T47D (cell line): ENCODE measurements at regions not wholly inside any gene's neighbourhood (a gene's known extent, or its start where the extent isn't known, plus 50 kb on each side); places are given as distances from the start of the nearest gene placed in this dataset.

Experiments
- DNase-seq, 2 experiments: peaks; one replicate each; pipeline versions ENCODE4 v3.0.0 to v3.0.0-alpha.2; 2011 to 2012; ENCODE audit warnings: low read depth in 1 of 2, low spot score in 1 of 2
- JUND ChIP-seq: IDR thresholded peaks from 2 replicates; pipeline ENCODE4 v1.6.1; 2012; ENCODE audit warnings: low read depth
- in situ Hi-C: cut with HindIII; loops from 2 replicates; pipeline ENCODE4 v1.10.0; 2016; ENCODE audit warnings: low sequenced_read_pairs, low pct_unique_long_range_greater_than_20kb

- no peak for TF ChIP-seq JUND
- no peak for DNase-seq
- in situ Hi-C loops = no loop called here
Measured at GRCh38 chr1:195965036-195965435, 643.2 kb downstream of the KCNT2 start.

GRCh38 chr1:195964516-195964915 is 643.7 kb downstream of the KCNT2 start:
- DNase-seq = no peak
- TF ChIP-seq JUND = no peak
- in situ Hi-C loops = no loop called here

GRCh38 chr1:195962051-195962450 is 646.2 kb downstream of the KCNT2 start:
- peak in 1 of 2 experiments; percentile 36 for DNase-seq
- no peak for TF ChIP-seq JUND
- in situ Hi-C loops = no loop called here

GRCh38 chr1:195960580-195960979 is 647.7 kb downstream of the KCNT2 start:
- in situ Hi-C loops = no loop called here
- TF ChIP-seq JUND = no peak
- no peak for DNase-seq

- no peak for TF ChIP-seq JUND
- in situ Hi-C loops = no loop called here
- DNase-seq = no peak
Measured at GRCh38 chr1:195958131-195958530, 650.1 kb downstream of the KCNT2 start.

- no peak for TF ChIP-seq JUND
- no peak for DNase-seq
- in situ Hi-C loops = no loop called here
Measured at GRCh38 chr1:195956845-195957244, 651.4 kb downstream of the KCNT2 start.

GRCh38 chr1:195954848-195955247 is 653.4 kb downstream of the KCNT2 start:
- DNase-seq = no peak
- in situ Hi-C loops = no loop called here
- no peak for TF ChIP-seq JUND

- DNase-seq = no peak
- in situ Hi-C loops = no loop called here
- no peak for TF ChIP-seq JUND
Measured at GRCh38 chr1:195951313-195951712, 656.9 kb downstream of the KCNT2 start.

GRCh38 chr1:195948123-195948895 is 659.9 kb downstream of the KCNT2 start:
- TF ChIP-seq JUND = no peak
- in situ Hi-C loops = no loop called here
- DNase-seq = no peak

- no peak for TF ChIP-seq JUND
- no peak for DNase-seq
- in situ Hi-C loops = no loop called here
Measured at GRCh38 chr1:195946500-195946899, 661.7 kb downstream of the KCNT2 start.

GRCh38 chr1:195941795-195942194 is 666.4 kb downstream of the KCNT2 start:
- TF ChIP-seq JUND = no peak
- in situ Hi-C loops = no loop called here
- DNase-seq = no peak

- in situ Hi-C loops = no loop called here
- DNase-seq = no peak
- TF ChIP-seq JUND = no peak
Measured at GRCh38 chr1:195941314-195941713, 666.9 kb downstream of the KCNT2 start.

GRCh38 chr1:195939844-195940243 is 668.4 kb downstream of the KCNT2 start:
- TF ChIP-seq JUND = no peak
- in situ Hi-C loops = no loop called here
- peak; percentile 9 to 63 for DNase-seq

- no peak for TF ChIP-seq JUND
- in situ Hi-C loops = no loop called here
- no peak for DNase-seq
Measured at GRCh38 chr1:195934817-195935553, 673.3 kb downstream of the KCNT2 start.
